ENCODE measurements at regions not wholly inside any gene's neighbourhood (a gene's known extent, or its start where the extent isn't known, plus 50 kb on each side); places are given as distances from the start of the nearest gene placed in this dataset.

DNA sequence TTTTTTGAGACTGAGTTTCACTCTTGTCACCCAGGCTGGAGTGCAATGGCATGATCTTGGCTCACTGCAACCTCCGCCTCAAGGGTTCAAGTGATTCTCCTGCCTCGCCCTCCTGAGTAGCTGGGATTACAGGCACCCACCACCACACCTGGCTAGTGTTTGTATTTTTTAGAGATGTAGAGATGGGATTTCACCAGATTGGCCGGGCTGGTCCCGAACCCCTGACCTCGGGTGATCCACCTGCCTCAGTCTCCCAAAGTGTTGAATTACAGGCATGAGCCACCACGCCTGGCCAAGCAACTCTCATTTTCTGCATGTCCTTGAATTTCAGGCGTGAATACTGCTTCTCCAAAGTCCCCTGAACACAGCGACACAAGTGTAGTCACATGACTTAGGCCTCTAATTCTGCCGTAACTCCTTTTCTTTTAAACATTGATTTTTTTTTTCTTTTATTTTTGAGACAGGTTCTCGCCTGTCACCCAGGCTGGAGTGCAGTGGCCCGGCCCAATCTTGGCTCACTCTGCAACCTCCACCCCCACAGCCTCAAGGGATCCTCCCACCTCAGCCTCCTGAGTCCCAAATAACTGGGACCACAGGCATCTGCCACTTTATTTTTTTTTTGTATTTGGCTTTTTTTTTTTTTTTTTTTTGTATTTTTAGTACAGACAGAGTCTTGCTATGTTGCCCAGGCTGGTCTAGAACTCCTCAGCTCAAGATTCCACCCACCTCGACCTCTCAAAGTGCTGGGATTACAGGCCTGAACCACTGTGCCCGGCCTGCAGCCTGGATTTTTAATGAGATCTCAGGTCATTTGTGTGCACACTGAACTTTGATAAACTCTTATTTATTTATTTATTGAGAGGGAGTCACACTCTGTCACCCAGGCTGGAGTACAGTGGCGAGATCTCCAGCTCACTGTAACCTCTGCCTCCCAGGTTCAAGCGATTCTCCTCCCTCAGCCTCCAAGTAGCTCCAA is 124.6 kb downstream of the KCNJ18 start:
- TF ChIP-seq POLR2AphosphoS5 (IDR thresholded peaks at IDR 0.05) (no peak), POLR2A (IDR thresholded peaks at IDR 0.05) (no peak)
- TF ChIP-seq, protein P1, sequence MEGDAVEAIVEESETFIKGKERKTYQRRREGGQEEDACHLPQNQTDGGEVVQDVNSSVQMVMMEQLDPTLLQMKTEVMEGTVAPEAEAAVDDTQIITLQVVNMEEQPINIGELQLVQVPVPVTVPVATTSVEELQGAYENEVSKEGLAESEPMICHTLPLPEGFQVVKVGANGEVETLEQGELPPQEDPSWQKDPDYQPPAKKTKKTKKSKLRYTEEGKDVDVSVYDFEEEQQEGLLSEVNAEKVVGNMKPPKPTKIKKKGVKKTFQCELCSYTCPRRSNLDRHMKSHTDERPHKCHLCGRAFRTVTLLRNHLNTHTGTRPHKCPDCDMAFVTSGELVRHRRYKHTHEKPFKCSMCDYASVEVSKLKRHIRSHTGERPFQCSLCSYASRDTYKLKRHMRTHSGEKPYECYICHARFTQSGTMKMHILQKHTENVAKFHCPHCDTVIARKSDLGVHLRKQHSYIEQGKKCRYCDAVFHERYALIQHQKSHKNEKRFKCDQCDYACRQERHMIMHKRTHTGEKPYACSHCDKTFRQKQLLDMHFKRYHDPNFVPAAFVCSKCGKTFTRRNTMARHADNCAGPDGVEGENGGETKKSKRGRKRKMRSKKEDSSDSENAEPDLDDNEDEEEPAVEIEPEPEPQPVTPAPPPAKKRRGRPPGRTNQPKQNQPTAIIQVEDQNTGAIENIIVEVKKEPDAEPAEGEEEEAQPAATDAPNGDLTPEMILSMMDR (IDR thresholded peaks at IDR 0.05) = no peak
- H3K4me3 ChIP-seq = no peak overlapping the region
- H3K9me3 ChIP-seq = no peaks in the 10 kb centered on the region
- H3K27ac ChIP-seq = no peak overlapping the region
- WGBS = 78% methylated on average over 15 of the region's 15 CpGs
- no peaks in the 10 kb centered on the region for H3K27me3 ChIP-seq (replicated peaks; ENCODE audit: insufficient read depth)
- H3K36me3 ChIP-seq = no peaks in the 10 kb centered on the region
- no peaks in the 10 kb centered on the region for H3K4me1 ChIP-seq (replicated peaks)
- intact Hi-C loops (cut with DNase I) = no loop called here
- DNase-seq (ENCODE audit: low spot score) = no peak

DNA sequence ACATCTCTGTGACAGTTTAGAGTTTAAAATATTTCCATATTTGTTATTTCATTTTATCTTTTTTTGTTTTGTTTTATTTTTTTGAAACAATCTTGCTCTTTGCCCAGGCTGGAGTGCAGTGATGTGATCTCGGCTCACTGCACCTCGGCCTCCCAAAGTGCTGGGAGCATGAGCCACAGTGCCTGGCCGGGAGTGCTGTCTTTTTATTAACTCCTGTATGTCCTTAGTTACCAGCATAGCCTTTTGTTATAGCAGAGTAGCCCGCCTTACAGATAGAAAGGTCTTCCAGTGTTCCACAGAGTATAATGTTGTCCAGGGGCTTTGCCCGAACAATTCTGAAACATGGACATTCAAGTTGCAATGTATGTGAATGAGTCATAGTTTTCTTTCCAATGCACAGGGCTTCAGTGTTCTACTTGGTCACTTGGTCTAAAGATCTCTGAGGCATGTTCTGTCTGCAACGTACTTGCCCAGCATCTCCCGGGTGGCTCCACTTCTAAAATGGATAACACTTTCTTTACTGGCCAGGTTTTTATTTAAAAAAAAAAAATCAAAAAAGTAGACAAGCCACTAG is 125.6 kb downstream of the KCNJ18 start:
- Histone ChIP-seq H3K36me3 (no peaks in the 10 kb centered on the region), H3K9me3 (no peaks in the 10 kb centered on the region), H3K4me3 (no peak overlapping the region), H3K27me3 (replicated peaks; ENCODE audit: insufficient read depth) (no peaks in the 10 kb centered on the region), H3K4me1 (replicated peaks) (no peaks in the 10 kb centered on the region), H3K27ac (no peak overlapping the region)
- TF ChIP-seq, protein P1 (IDR thresholded peaks at IDR 0.05) = no peak
- TF ChIP-seq POLR2A (IDR thresholded peaks at IDR 0.05) = no peak
- no peak for TF ChIP-seq POLR2AphosphoS5 (IDR thresholded peaks at IDR 0.05)
- intact Hi-C loops (cut with DNase I) = no loop called here
- DNase-seq (ENCODE audit: low spot score) = no peak
- WGBS = 86% methylated on average over 7 of the region's 7 CpGs

DNA sequence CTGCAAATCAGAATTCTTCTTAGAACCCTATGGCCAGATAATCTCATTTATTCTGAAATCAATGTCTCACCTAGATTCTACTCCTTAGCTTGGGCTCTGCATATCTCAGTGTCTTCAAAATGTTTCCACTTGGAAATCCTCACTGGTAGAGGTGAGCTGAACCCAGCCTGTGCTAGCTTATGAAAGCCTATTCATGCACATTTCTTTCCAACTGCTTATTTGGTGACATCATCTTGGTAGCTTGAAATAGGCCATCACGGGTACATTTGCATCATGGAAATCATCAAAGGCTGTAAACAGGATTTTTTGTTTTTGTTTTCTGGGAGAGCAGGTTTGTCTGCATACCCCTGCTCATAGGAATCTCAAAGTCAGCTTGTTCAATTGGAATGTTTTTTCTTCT is 130.8 kb downstream of the KCNJ18 start:
- 51% methylated on average over 1 of the region's 1 CpG for WGBS
- no peaks in the 10 kb centered on the region for H3K27me3 ChIP-seq (replicated peaks; ENCODE audit: insufficient read depth)
- H3K9me3 ChIP-seq = no peaks in the 10 kb centered on the region
- H3K27ac ChIP-seq = no peak overlapping the region
- no peaks in the 10 kb centered on the region for H3K36me3 ChIP-seq
- intact Hi-C loops (cut with DNase I) = no loop called here
- TF ChIP-seq, protein P1 (IDR thresholded peaks at IDR 0.05) = no peak
- TF ChIP-seq POLR2A (IDR thresholded peaks at IDR 0.05) (no peak), POLR2AphosphoS5 (IDR thresholded peaks at IDR 0.05) (no peak)
- H3K4me1 ChIP-seq (replicated peaks) = no peaks in the 10 kb centered on the region
- DNase-seq (ENCODE audit: low spot score) = no peak
- no peak overlapping the region for H3K4me3 ChIP-seq

DNA sequence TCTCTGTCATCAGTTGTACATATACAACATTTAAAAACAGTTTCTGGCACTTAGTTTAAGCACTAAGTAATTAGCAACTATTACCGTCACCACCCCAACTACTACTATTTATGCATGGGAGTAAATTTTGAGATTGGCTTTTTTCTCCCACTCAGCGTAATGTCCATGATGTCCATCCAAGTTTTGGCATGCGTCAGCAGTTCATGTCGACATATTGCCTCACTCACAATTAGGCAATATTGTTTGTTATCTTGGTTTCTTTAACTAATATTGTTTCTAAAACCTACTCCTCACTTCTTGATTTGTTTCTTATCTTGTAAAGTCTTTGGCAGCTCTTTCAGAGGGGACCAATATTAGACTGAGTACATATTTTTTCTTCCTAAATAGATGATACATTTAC is 131.3 kb downstream of the KCNJ18 start:
- Histone ChIP-seq H3K4me3 (no peak overlapping the region), H3K36me3 (no peaks in the 10 kb centered on the region), H3K9me3 (no peaks in the 10 kb centered on the region), H3K4me1 (replicated peaks) (no peaks in the 10 kb centered on the region), H3K27ac (no peak overlapping the region), H3K27me3 (replicated peaks; ENCODE audit: insufficient read depth) (no peaks in the 10 kb centered on the region)
- DNase-seq (ENCODE audit: low spot score) = no peak
- intact Hi-C loops (cut with DNase I) = no loop called here
- WGBS = 82% methylated on average over 4 of the region's 4 CpGs
- TF ChIP-seq POLR2AphosphoS5 (IDR thresholded peaks at IDR 0.05) (no peak), POLR2A (IDR thresholded peaks at IDR 0.05) (no peak)
- TF ChIP-seq, protein P1 (IDR thresholded peaks at IDR 0.05) = no peak
